CD8-positive, alpha-beta memory T cell (primary cell): ENCODE measurements at regions not wholly inside any gene's neighbourhood (a gene's known extent, or its start where the extent isn't known, plus 50 kb on each side); places are given as distances from the start of the nearest gene placed in this dataset.
A peak's percentile ranks its signal among the peaks of the same experiment; 100 is the strongest.

Experiments
- CTCF ChIA-PET: fragments of 350-600 bp; sonication (Branson Sonifier 250); formaldehyde crosslinking; loops from one replicate; lab custom pipeline; 2021; ENCODE audit warnings: antibody characterized with exemption; lab: Charles Lee
- POLR2A ChIA-PET: fragments of 350-600 bp; sonication (Branson Sonifier 250); formaldehyde crosslinking; loops from one replicate; lab custom pipeline; 2021; ENCODE audit warnings: antibody characterized with exemption; lab: Charles Lee
- DNase-seq, 5 donors: peaks; one replicate each; pipeline versions ENCODE4 v3.0.0 to v3.0.0-alpha.2; 2020 to 2022; ENCODE audit warnings: mixed read lengths in 1 of 5
- H3K27ac ChIP-seq: one replicate; pipeline ENCODE4 v1.7.0; 2013; ENCODE audit warnings: low read depth, mild to moderate bottlenecking, low read length, moderate library complexity
- H3K27me3 ChIP-seq: 2 replicates; pipeline ENCODE4 v1.7.0; 2013; ENCODE audit warnings: low read length, mild to moderate bottlenecking; ENCODE audit not compliant: insufficient read depth, poor library complexity, severe bottlenecking
- H3K36me3 ChIP-seq: 2 replicates; pipeline ENCODE4 v1.7.0; 2013; ENCODE audit warnings: mild to moderate bottlenecking, low read length, moderate library complexity; ENCODE audit not compliant: insufficient read depth
- H3K4me1 ChIP-seq: 2 replicates; pipeline ENCODE4 v1.7.0; 2013; ENCODE audit warnings: mild to moderate bottlenecking, low read length, moderate library complexity; ENCODE audit not compliant: insufficient read depth
- H3K4me3 ChIP-seq: 2 replicates; pipeline ENCODE4 v1.7.0; 2013; ENCODE audit warnings: mild to moderate bottlenecking, low read length
- H3K9me3 ChIP-seq: 2 replicates; pipeline ENCODE4 v1.7.0; 2013; ENCODE audit warnings: mild to moderate bottlenecking, low read length
- H3K27ac Mint-ChIP-seq, 8 donors: one replicate each; pipeline ENCODE4 v1.8.0; 2020 to 2021; ENCODE audit warnings: mixed read lengths in 8 of 8, mild to moderate bottlenecking in 6 of 8, inconsistent platforms in 3 of 8, moderate library complexity in 3 of 8
- H3K27me3 Mint-ChIP-seq, 2 donors: one replicate each; pipeline ENCODE4 v1.8.0; 2020 to 2021; ENCODE audit warnings: mixed read lengths in 2 of 2, mild to moderate bottlenecking in 1 of 2, moderate library complexity in 1 of 2
- H3K36me3 Mint-ChIP-seq, 3 donors: one replicate each; pipeline ENCODE4 v1.8.0; 2020 to 2021; ENCODE audit warnings: mixed read lengths in 3 of 3, inconsistent platforms in 1 of 3, mild to moderate bottlenecking in 1 of 3
- H3K4me1 Mint-ChIP-seq, 3 donors: one replicate each; pipeline ENCODE4 v1.8.0; 2020 to 2021; ENCODE audit warnings: mixed read lengths in 3 of 3, inconsistent platforms in 1 of 3, mild to moderate bottlenecking in 1 of 3
- H3K4me3 Mint-ChIP-seq, 7 donors: one replicate each; pipeline ENCODE4 v1.8.0; 2020 to 2021; ENCODE audit warnings: mixed read lengths in 7 of 7, mild to moderate bottlenecking in 6 of 7, moderate library complexity in 4 of 7, inconsistent platforms in 2 of 7
- H3K9me3 Mint-ChIP-seq, 5 donors: one replicate each; pipeline ENCODE4 v1.8.0; 2020 to 2022; ENCODE audit warnings: mixed read lengths in 5 of 5, mild to moderate bottlenecking in 3 of 5, moderate library complexity in 2 of 5, inconsistent platforms in 1 of 5

GRCh38 chr9:96050048-96050860 lies 174.8 kb downstream of the ERCC6L2 start:
- H3K36me3 Mint-ChIP-seq = no peaks in the 10 kb centered on the region

GRCh38 chr9:96048956-96049831 lies 173.7 kb downstream of the ERCC6L2 start:
- Mint-ChIP-seq H3K27ac (peak overlapping the region in 1 of 8 donors; percentile 12), H3K4me1 (peaks cover 0 to 5% (median 0%) of the 10 kb centered on the region in 3 donors), H3K36me3 (no peaks in the 10 kb centered on the region), H3K27me3 (peaks cover 12 to 13% of the 10 kb centered on the region in 2 donors), H3K4me3 (no peak overlapping the region), H3K9me3 (no peaks in the 10 kb centered on the region)
- ChIA-PET CTCF (no interaction called here), POLR2A (no interaction called here)
- Histone ChIP-seq H3K4me3 (no peak overlapping the region), H3K36me3 (no peaks in the 10 kb centered on the region), H3K4me1 (no peaks in the 10 kb centered on the region), H3K9me3 (no peaks in the 10 kb centered on the region), H3K27ac (no peak overlapping the region), H3K27me3 (no peaks in the 10 kb centered on the region)
- no peak for DNase-seq

More at GRCh38 chr9:96050048-96050860, 174.8 kb downstream of the ERCC6L2 start:
- Histone ChIP-seq H3K36me3 (no peaks in the 10 kb centered on the region), H3K4me3 (no peak overlapping the region), H3K27ac (no peak overlapping the region), H3K9me3 (no peaks in the 10 kb centered on the region), H3K27me3 (no peaks in the 10 kb centered on the region), H3K4me1 (no peaks in the 10 kb centered on the region)
- ChIA-PET CTCF (no interaction called here), POLR2A (no interaction called here)
- DNase-seq = no peak
- H3K27me3 Mint-ChIP-seq = peaks cover 12 to 13% of the 10 kb centered on the region in 2 donors
- H3K4me1 Mint-ChIP-seq = peaks cover 0 to 5% (median 0%) of the 10 kb centered on the region in 3 donors
- H3K9me3 Mint-ChIP-seq = no peaks in the 10 kb centered on the region
- no peak overlapping the region for H3K4me3 Mint-ChIP-seq
- H3K27ac Mint-ChIP-seq = peak overlapping the region in 1 of 8 donors; percentile 35

- CTCF ChIA-PET = no interaction called here
- no peak overlapping the region for H3K4me3 ChIP-seq
- Mint-ChIP-seq H3K27me3 (peaks cover 12% of the 10 kb centered on the region in 2 donors), H3K9me3 (no peaks in the 10 kb centered on the region), H3K27ac (no peak overlapping the region), H3K4me3 (no peak overlapping the region), H3K36me3 (no peaks in the 10 kb centered on the region), H3K4me1 (peaks cover 0 to 5% (median 0%) of the 10 kb centered on the region in 3 donors)
- H3K4me1 ChIP-seq = no peaks in the 10 kb centered on the region
- no peaks in the 10 kb centered on the region for H3K36me3 ChIP-seq
- no peak overlapping the region for H3K27ac ChIP-seq
- H3K9me3 ChIP-seq = no peaks in the 10 kb centered on the region
- DNase-seq = no peak
- H3K27me3 ChIP-seq = no peaks in the 10 kb centered on the region
- POLR2A ChIA-PET = no interaction called here
These were observed 172.8 kb downstream of the ERCC6L2 start for GRCh38 chr9:96048104-96048955.

GRCh38 chr9:96047741-96048103 lies 172.2 kb downstream of the ERCC6L2 start:
- Mint-ChIP-seq H3K4me3 (no peak overlapping the region), H3K27me3 (peaks cover 12% of the 10 kb centered on the region in 2 donors), H3K36me3 (no peaks in the 10 kb centered on the region), H3K27ac (no peak overlapping the region), H3K4me1 (peaks cover 0 to 5% (median 0%) of the 10 kb centered on the region in 3 donors), H3K9me3 (no peaks in the 10 kb centered on the region)
- ChIA-PET POLR2A (no interaction called here), CTCF (no interaction called here)
- Histone ChIP-seq H3K27ac (no peak overlapping the region), H3K4me3 (no peak overlapping the region), H3K36me3 (no peaks in the 10 kb centered on the region), H3K27me3 (no peaks in the 10 kb centered on the region), H3K4me1 (no peaks in the 10 kb centered on the region), H3K9me3 (no peaks in the 10 kb centered on the region)
- DNase-seq = no peak

GRCh38 chr9:96047116-96047639 lies 171.7 kb downstream of the ERCC6L2 start:
- Mint-ChIP-seq H3K27ac (no peak overlapping the region), H3K4me1 (peaks cover 0 to 5% (median 0%) of the 10 kb centered on the region in 3 donors), H3K9me3 (no peaks in the 10 kb centered on the region), H3K4me3 (no peak overlapping the region), H3K27me3 (peaks cover 12% of the 10 kb centered on the region in 2 donors), H3K36me3 (no peaks in the 10 kb centered on the region)
- ChIA-PET POLR2A (no interaction called here), CTCF (no interaction called here)
- no peaks in the 10 kb centered on the region for H3K36me3 ChIP-seq
- H3K4me1 ChIP-seq = no peaks in the 10 kb centered on the region
- H3K4me3 ChIP-seq = no peak overlapping the region
- H3K9me3 ChIP-seq = no peaks in the 10 kb centered on the region
- no peak overlapping the region for H3K27ac ChIP-seq
- no peaks in the 10 kb centered on the region for H3K27me3 ChIP-seq
- no peak for DNase-seq

- Histone ChIP-seq H3K27ac (no peak overlapping the region), H3K4me3 (no peak overlapping the region), H3K4me1 (no peaks in the 10 kb centered on the region), H3K9me3 (no peaks in the 10 kb centered on the region), H3K36me3 (no peaks in the 10 kb centered on the region), H3K27me3 (no peaks in the 10 kb centered on the region)
- Mint-ChIP-seq H3K4me3 (no peak overlapping the region), H3K27ac (no peak overlapping the region), H3K36me3 (no peaks in the 10 kb centered on the region), H3K9me3 (no peaks in the 10 kb centered on the region), H3K4me1 (peaks cover 0 to 5% (median 0%) of the 10 kb centered on the region in 3 donors), H3K27me3 (peaks cover 12% of the 10 kb centered on the region in 2 donors)
- CTCF ChIA-PET = no interaction called here
- no peak for DNase-seq
- POLR2A ChIA-PET = no interaction called here
These were observed 170.3 kb downstream of the ERCC6L2 start for GRCh38 chr9:96045811-96046210.

- Mint-ChIP-seq H3K4me3 (no peak overlapping the region), H3K9me3 (peaks cover 0 to 2% (median 0%) of the 10 kb centered on the region in 5 donors), H3K27ac (no peak overlapping the region), H3K4me1 (peaks cover 0 to 5% (median 0%) of the 10 kb centered on the region in 3 donors), H3K27me3 (peaks cover 12 to 17% of the 10 kb centered on the region in 2 donors), H3K36me3 (peaks cover 0 to under 1% (median 0%) of the 10 kb centered on the region in 3 donors)
- CTCF ChIA-PET = interaction anchor here (0.9 kb wide), 1 partner anchor 17 kb away, joined by 3 read pairs; no protein-coding TSS in a partner anchor
- Histone ChIP-seq H3K27ac (no peak overlapping the region), H3K27me3 (no peaks in the 10 kb centered on the region), H3K4me3 (no peak overlapping the region), H3K9me3 (no peaks in the 10 kb centered on the region), H3K4me1 (no peaks in the 10 kb centered on the region), H3K36me3 (no peaks in the 10 kb centered on the region)
- POLR2A ChIA-PET = no interaction called here
- no peak for DNase-seq
These were observed 168.9 kb downstream of the ERCC6L2 start for GRCh38 chr9:96044401-96044800.
